Left lung (tissue), 4 donors: ENCODE measurements at regions not wholly inside any gene's neighbourhood (a gene's known extent, or its start where the extent isn't known, plus 50 kb on each side); places are given as distances from the start of the nearest gene placed in this dataset.

Experiments used
- ATAC-seq: fragments of 200-7000 bp; cut with Tn5 transposase; one replicate; pipeline ENCODE4 v1.9.1; 2020; ENCODE audit warnings: moderate library complexity
- DNase-seq, 4 donors: peaks; one replicate each; pipeline ENCODE4 v3.0.0-alpha.2; 2013 to 2020
- H3K27ac ChIP-seq, 2 donors: fragments of 200-600 bp; sonication (generic) in 1 of 2; one replicate each; pipeline versions ENCODE4 v1.5.0 to v1.8.0; 2020 to 2021
- H3K27me3 ChIP-seq, 2 donors: fragments of 200-600 bp; sonication (generic) in 1 of 2; one replicate each; pipeline versions ENCODE4 v1.5.0 to v1.8.0; 2020 to 2021
- H3K36me3 ChIP-seq, 2 donors: fragments of 200-600 bp; sonication (generic) in 1 of 2; one replicate each; pipeline versions ENCODE4 v1.5.0 to v1.8.0; 2020 to 2021
- H3K4me1 ChIP-seq, 2 donors: fragments of 200-600 bp; one replicate each; pipeline ENCODE4 v1.8.0; 2021
- H3K4me3 ChIP-seq, 2 donors: fragments of 200-600 bp; sonication (generic) in 1 of 2; one replicate each; pipeline versions ENCODE4 v1.5.0 to v1.8.0; 2020 to 2021; ENCODE audit warnings: mild to moderate bottlenecking in 1 of 2
- H3K9me3 ChIP-seq, 2 donors: fragments of 200-600 bp; sonication (generic) in 1 of 2; one replicate each; pipeline versions ENCODE4 v1.5.0 to v1.8.0; 2020 to 2021
- CTCF ChIP-seq, 2 donors: fragments of 200-600 bp; sonication (generic) in 1 of 2; IDR thresholded peaks; one replicate each; pipeline versions ENCODE4 v1.5.0 to v1.8.0; 2021; ENCODE audit warnings: antibody characterized with exemption in 2 of 2
- intact Hi-C, 2 donors: fragments of 100-400 bp; cut with DNase I; formaldehyde crosslinking; loops; one replicate each; pipeline versions ENCODE4 v1.11.2 to v1.14.2; 2022
- donor health status: DM: no; HTN: yes; CAD: no.
- donor health status: DM: no; HTN: no; CAD: no.

- H3K4me3 ChIP-seq = no peak overlapping the region
- no peak overlapping the region for H3K27ac ChIP-seq
- intact Hi-C loops = no loop called here
- no peaks in the 10 kb centered on the region for H3K4me1 ChIP-seq
- TF ChIP-seq CTCF (IDR thresholded peaks at IDR 0.05) = no peak
- no peaks in the 10 kb centered on the region for H3K9me3 ChIP-seq
- DNase-seq (no peak), ATAC-seq (peak; percentile 70)
- H3K36me3 ChIP-seq = no peaks in the 10 kb centered on the region
- H3K27me3 ChIP-seq = no peaks in the 10 kb centered on the region
Measured at GRCh38 chr1:239700667-239701066, 314.3 kb downstream of the CHRM3 start.

- no peaks in the 10 kb centered on the region for H3K27me3 ChIP-seq
- no peak for DNase-seq
- no peak for TF ChIP-seq CTCF (IDR thresholded peaks at IDR 0.05)
Measured at GRCh38 chr1:239703075-239703474, 316.7 kb downstream of the CHRM3 start.

GRCh38 chr1:239706245-239706892, 320.0 kb downstream of the CHRM3 start:
- ATAC-seq (no peak), DNase-seq (peak in 1 of 4 donors; percentile 15)
- Histone ChIP-seq H3K27ac (no peak overlapping the region), H3K36me3 (no peaks in the 10 kb centered on the region), H3K9me3 (no peaks in the 10 kb centered on the region), H3K4me1 (no peaks in the 10 kb centered on the region), H3K4me3 (no peak overlapping the region), H3K27me3 (no peaks in the 10 kb centered on the region)
- intact Hi-C loops = no loop called here
- TF ChIP-seq CTCF (IDR thresholded peaks at IDR 0.05) = no peak

More at GRCh38 chr1:239703075-239703474, 316.7 kb downstream of the CHRM3 start:
- no peak overlapping the region for H3K27ac ChIP-seq
- H3K9me3 ChIP-seq = no peaks in the 10 kb centered on the region
- intact Hi-C loops = no loop called here
- ATAC-seq = no peak
- no peaks in the 10 kb centered on the region for H3K36me3 ChIP-seq
- no peak overlapping the region for H3K4me3 ChIP-seq
- no peaks in the 10 kb centered on the region for H3K4me1 ChIP-seq

GRCh38 chr1:239707615-239708014, 321.2 kb downstream of the CHRM3 start:
- no peaks in the 10 kb centered on the region for H3K27me3 ChIP-seq
- no peaks in the 10 kb centered on the region for H3K4me1 ChIP-seq
- TF ChIP-seq CTCF (IDR thresholded peaks at IDR 0.05) = no peak
- H3K9me3 ChIP-seq = no peaks in the 10 kb centered on the region
- H3K27ac ChIP-seq = no peak overlapping the region
- ATAC-seq = no peak
- H3K36me3 ChIP-seq = no peaks in the 10 kb centered on the region
- intact Hi-C loops = no loop called here
- H3K4me3 ChIP-seq = no peak overlapping the region
- no peak for DNase-seq

- no peaks in the 10 kb centered on the region for H3K36me3 ChIP-seq
- intact Hi-C loops = no loop called here
- no peak overlapping the region for H3K27ac ChIP-seq
- H3K9me3 ChIP-seq = no peaks in the 10 kb centered on the region
- H3K4me3 ChIP-seq = no peak overlapping the region
- H3K4me1 ChIP-seq = no peaks in the 10 kb centered on the region
- TF ChIP-seq CTCF (IDR thresholded peaks at IDR 0.05) = no peak
- H3K27me3 ChIP-seq = no peaks in the 10 kb centered on the region
- DNase-seq = no peak
- no peak for ATAC-seq
Measured at GRCh38 chr1:239708622-239709021, 322.3 kb downstream of the CHRM3 start.
